ENCODE measurements at regions not wholly inside any gene's neighbourhood (a gene's known extent, or its start where the extent isn't known, plus 50 kb on each side); places are given as distances from the start of the nearest gene placed in this dataset.

DNA sequence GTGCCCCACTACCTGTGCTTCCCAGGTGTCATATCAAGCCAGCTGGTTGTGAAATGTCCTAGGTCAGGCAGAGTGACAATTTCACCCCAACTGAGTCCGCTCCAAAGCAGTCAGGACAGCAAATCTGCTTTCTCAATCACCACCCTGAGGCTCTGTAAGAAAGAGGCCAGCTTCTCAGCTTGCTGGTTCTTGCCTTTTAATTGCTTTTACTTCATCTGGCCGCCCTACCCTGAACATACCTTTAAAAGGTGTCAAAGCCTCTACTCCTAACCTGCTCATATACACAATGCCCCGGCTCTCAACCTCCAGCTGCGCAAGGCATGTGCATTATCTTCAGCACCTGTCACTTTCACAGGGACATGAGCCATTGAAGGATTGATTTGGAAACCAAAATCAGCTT is 581.6 kb downstream of the NPHP4 start (continued):
- TF ChIP-seq, protein P1, sequence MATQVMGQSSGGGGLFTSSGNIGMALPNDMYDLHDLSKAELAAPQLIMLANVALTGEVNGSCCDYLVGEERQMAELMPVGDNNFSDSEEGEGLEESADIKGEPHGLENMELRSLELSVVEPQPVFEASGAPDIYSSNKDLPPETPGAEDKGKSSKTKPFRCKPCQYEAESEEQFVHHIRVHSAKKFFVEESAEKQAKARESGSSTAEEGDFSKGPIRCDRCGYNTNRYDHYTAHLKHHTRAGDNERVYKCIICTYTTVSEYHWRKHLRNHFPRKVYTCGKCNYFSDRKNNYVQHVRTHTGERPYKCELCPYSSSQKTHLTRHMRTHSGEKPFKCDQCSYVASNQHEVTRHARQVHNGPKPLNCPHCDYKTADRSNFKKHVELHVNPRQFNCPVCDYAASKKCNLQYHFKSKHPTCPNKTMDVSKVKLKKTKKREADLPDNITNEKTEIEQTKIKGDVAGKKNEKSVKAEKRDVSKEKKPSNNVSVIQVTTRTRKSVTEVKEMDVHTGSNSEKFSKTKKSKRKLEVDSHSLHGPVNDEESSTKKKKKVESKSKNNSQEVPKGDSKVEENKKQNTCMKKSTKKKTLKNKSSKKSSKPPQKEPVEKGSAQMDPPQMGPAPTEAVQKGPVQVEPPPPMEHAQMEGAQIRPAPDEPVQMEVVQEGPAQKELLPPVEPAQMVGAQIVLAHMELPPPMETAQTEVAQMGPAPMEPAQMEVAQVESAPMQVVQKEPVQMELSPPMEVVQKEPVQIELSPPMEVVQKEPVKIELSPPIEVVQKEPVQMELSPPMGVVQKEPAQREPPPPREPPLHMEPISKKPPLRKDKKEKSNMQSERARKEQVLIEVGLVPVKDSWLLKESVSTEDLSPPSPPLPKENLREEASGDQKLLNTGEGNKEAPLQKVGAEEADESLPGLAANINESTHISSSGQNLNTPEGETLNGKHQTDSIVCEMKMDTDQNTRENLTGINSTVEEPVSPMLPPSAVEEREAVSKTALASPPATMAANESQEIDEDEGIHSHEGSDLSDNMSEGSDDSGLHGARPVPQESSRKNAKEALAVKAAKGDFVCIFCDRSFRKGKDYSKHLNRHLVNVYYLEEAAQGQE (IDR thresholded peaks at IDR 0.05) = no peak

- Histone ChIP-seq H3K4me1 (ENCODE audit: control insufficient read depth in 4 of 4, insufficient read depth in 4 of 4, low read length in 3 of 4) (no peaks in the 10 kb centered on the region), H3K27ac (ENCODE audit: low read depth in 1 of 2, low read length in 2 of 2) (no peak overlapping the region), H3K9me3 (ENCODE audit: control insufficient read depth in 4 of 4, low read length in 3 of 4) (no peaks in the 10 kb centered on the region), H3K27me3 (ENCODE audit: control insufficient read depth in 4 of 4, insufficient read depth in 4 of 4, low read length in 3 of 4) (no peaks in the 10 kb centered on the region), H3K9ac (ENCODE audit: low read depth in 1 of 2, low read length in 2 of 2) (no peak overlapping the region), H3K4me3 (ENCODE audit: low read depth in 1 of 3, low read length in 3 of 3) (no peak overlapping the region), H3K36me3 (ENCODE audit: control insufficient read depth in 4 of 4, insufficient read depth in 3 of 4, low read depth in 1 of 4, low read length in 3 of 4) (no peaks in the 10 kb centered on the region)
- TF ChIP-seq, protein P2, sequence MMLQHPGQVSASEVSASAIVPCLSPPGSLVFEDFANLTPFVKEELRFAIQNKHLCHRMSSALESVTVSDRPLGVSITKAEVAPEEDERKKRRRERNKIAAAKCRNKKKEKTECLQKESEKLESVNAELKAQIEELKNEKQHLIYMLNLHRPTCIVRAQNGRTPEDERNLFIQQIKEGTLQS (IDR thresholded peaks at IDR 0.05) = no peak
- TF ChIP-seq HNF4A (conservative IDR thresholded peaks at IDR 0.05) = no peak
- TF ChIP-seq GABPA (IDR thresholded peaks at IDR 0.05 in 1 of 2, conservative IDR thresholded peaks at IDR 0.05 in 1 of 2) = no peak
- no peak for TF ChIP-seq FOXA2 (IDR thresholded peaks at IDR 0.05)
- no peak for DNase-seq (ENCODE audit: low spot score)
- 84% methylated on average over 1 of the region's 1 CpG for WGBS
These were observed 583.8 kb downstream of the NPHP4 start for GRCh38 chr1:5408401-5408800.

- TF ChIP-seq RAD21 (IDR thresholded peaks at IDR 0.05) (no peak), FOXA1 (IDR thresholded peaks at IDR 0.05) (no peak), GABPA (IDR thresholded peaks at IDR 0.05 in 1 of 2, conservative IDR thresholded peaks at IDR 0.05 in 1 of 2) (no peak), FOXA2 (IDR thresholded peaks at IDR 0.05) (no peak), ZBTB33 (IDR thresholded peaks at IDR 0.05) (no peak), YY1 (IDR thresholded peaks at IDR 0.05) (no peak), EGR1 (IDR thresholded peaks at IDR 0.05; ENCODE audit: low read depth in 2 of 2) (no peak), HNF4A (conservative IDR thresholded peaks at IDR 0.05) (no peak), RXRA (IDR thresholded peaks at IDR 0.05) (no peak), NR2F2 (IDR thresholded peaks at IDR 0.05) (no peak)
- TF ChIP-seq, protein P2 (IDR thresholded peaks at IDR 0.05) = no peak
- Histone ChIP-seq H3K9me3 (ENCODE audit: control insufficient read depth in 4 of 4, low read length in 3 of 4) (no peaks in the 10 kb centered on the region), H3K27me3 (ENCODE audit: control insufficient read depth in 4 of 4, insufficient read depth in 4 of 4, low read length in 3 of 4) (no peaks in the 10 kb centered on the region), H3K27ac (ENCODE audit: low read depth in 1 of 2, low read length in 2 of 2) (no peak overlapping the region), H3K9ac (ENCODE audit: low read depth in 1 of 2, low read length in 2 of 2) (no peak overlapping the region), H3K36me3 (ENCODE audit: control insufficient read depth in 4 of 4, insufficient read depth in 3 of 4, low read depth in 1 of 4, low read length in 3 of 4) (no peaks in the 10 kb centered on the region), H3K4me1 (ENCODE audit: control insufficient read depth in 4 of 4, insufficient read depth in 4 of 4, low read length in 3 of 4) (no peaks in the 10 kb centered on the region), H3K4me3 (ENCODE audit: low read depth in 1 of 3, low read length in 3 of 3) (no peak overlapping the region)
- DNase-seq (ENCODE audit: low spot score) = no peak
- 87% methylated on average over 3 of the region's 3 CpGs for WGBS
These were observed 587.0 kb downstream of the NPHP4 start for GRCh38 chr1:5405263-5405662.
